ENCODE measurements at regions not wholly inside any gene's neighbourhood (a gene's known extent, or its start where the extent isn't known, plus 50 kb on each side); places are given as distances from the start of the nearest gene placed in this dataset.
"Not testable (repeated sequence)": the region's sequence is repeated elsewhere in the genome, so short reads cannot be mapped to it uniquely, and the experiment has no call there.

DNA sequence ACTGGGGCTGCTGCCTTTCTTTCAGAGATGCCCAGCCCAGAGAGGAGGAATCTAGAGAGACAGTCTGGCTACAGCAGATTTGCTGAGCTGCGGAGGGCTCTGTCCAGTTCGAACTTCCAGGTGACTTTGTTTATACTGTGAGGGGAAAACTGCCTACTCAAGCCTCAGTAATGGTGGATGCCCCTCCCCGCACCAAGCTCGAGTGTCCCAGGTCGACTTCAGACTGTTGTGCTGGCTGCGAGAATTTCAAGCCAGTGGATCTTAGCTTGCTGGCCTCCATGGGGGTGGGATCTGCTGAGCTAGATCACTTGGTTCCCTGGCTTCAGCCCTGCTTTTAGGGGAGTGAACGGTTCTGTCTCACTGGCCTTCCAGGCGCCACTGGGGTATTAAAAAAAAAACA lies 163.1 kb downstream of the GATB start:
- TF ChIP-seq, protein P1, sequence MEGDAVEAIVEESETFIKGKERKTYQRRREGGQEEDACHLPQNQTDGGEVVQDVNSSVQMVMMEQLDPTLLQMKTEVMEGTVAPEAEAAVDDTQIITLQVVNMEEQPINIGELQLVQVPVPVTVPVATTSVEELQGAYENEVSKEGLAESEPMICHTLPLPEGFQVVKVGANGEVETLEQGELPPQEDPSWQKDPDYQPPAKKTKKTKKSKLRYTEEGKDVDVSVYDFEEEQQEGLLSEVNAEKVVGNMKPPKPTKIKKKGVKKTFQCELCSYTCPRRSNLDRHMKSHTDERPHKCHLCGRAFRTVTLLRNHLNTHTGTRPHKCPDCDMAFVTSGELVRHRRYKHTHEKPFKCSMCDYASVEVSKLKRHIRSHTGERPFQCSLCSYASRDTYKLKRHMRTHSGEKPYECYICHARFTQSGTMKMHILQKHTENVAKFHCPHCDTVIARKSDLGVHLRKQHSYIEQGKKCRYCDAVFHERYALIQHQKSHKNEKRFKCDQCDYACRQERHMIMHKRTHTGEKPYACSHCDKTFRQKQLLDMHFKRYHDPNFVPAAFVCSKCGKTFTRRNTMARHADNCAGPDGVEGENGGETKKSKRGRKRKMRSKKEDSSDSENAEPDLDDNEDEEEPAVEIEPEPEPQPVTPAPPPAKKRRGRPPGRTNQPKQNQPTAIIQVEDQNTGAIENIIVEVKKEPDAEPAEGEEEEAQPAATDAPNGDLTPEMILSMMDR (IDR thresholded peaks at IDR 0.05; ENCODE audit: low read depth, low read length) = not testable (repeated sequence)
- not testable (repeated sequence) for TF ChIP-seq EZH2phosphoT487 (IDR thresholded peaks at IDR 0.05; ENCODE audit: low read depth)
